ENCODE measurements at regions not wholly inside any gene's neighbourhood (a gene's known extent, or its start where the extent isn't known, plus 50 kb on each side); places are given as distances from the start of the nearest gene placed in this dataset.

DNA sequence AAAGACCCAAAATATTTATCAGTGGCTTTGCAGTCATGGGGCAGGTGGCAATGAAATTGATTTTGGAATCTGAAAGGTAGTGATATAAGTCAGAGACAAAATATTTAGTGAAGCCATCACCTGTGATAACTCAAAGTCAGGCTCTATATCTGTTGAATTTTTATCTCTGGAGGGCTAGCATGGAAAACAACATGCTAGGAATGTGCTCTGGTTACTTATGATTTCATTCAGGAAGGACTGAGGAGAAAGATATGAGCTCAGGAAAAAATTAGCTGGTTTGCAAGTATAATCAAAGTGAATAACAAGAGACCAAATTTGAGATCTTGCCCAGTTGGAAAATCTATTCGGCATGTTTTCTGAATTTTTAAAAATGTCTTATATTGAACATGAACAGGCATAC lies 364.6 kb upstream of the LRRC7 start:
- TF ChIP-seq CTCF (IDR thresholded peaks at IDR 0.05), result no peak
- TF ChIP-seq POLR2A (IDR thresholded peaks at IDR 0.05), result no peak
- TF ChIP-seq EP300 (IDR thresholded peaks at IDR 0.05), result no peak
- no peak for TF ChIP-seq POLR2AphosphoS5 (IDR thresholded peaks at IDR 0.05)
